Ectodermal cell (in vitro differentiated cells): ENCODE measurements at regions not wholly inside any gene's neighbourhood (a gene's known extent, or its start where the extent isn't known, plus 50 kb on each side); places are given as distances from the start of the nearest gene placed in this dataset.

ENCODE experiments used
- H3K27ac ChIP-seq: 2 replicates; pipeline ENCODE4 v1.7.0; 2013; ENCODE audit warnings: mild to moderate bottlenecking, low read depth, low read length; ENCODE audit not compliant: insufficient read depth, poor library complexity, severe bottlenecking
- H3K27me3 ChIP-seq: 2 replicates; pipeline ENCODE4 v1.7.0; 2013; ENCODE audit warnings: mild to moderate bottlenecking, low read length; ENCODE audit not compliant: insufficient read depth, control insufficient read depth, poor library complexity, severe bottlenecking
- H3K36me3 ChIP-seq: one replicate; pipeline ENCODE4 v1.7.0; 2013; ENCODE audit warnings: low read length; ENCODE audit not compliant: control insufficient read depth, insufficient read depth
- H3K4me1 ChIP-seq: one replicate; pipeline ENCODE4 v1.7.0; 2013; ENCODE audit warnings: low read length; ENCODE audit not compliant: control insufficient read depth, insufficient read depth
- H3K4me3 ChIP-seq: 2 replicates; pipeline ENCODE4 v1.7.0; 2013; ENCODE audit warnings: low read depth, low read length, control low read depth; ENCODE audit not compliant: insufficient read depth
- H3K9me3 ChIP-seq: 2 replicates; pipeline ENCODE4 v1.7.0; 2013; ENCODE audit warnings: mild to moderate bottlenecking, low read length, moderate library complexity; ENCODE audit not compliant: control insufficient read depth
- WGBS, 2 experiments: methylation state at CpG; one replicate each; pipeline ENCODE4 v1.1.7; 2013; ENCODE audit warnings: missing lambda C conversion rate in 2 of 2; 5-methylcytosine and 5-hydroxymethylcytosine counted together

DNA sequence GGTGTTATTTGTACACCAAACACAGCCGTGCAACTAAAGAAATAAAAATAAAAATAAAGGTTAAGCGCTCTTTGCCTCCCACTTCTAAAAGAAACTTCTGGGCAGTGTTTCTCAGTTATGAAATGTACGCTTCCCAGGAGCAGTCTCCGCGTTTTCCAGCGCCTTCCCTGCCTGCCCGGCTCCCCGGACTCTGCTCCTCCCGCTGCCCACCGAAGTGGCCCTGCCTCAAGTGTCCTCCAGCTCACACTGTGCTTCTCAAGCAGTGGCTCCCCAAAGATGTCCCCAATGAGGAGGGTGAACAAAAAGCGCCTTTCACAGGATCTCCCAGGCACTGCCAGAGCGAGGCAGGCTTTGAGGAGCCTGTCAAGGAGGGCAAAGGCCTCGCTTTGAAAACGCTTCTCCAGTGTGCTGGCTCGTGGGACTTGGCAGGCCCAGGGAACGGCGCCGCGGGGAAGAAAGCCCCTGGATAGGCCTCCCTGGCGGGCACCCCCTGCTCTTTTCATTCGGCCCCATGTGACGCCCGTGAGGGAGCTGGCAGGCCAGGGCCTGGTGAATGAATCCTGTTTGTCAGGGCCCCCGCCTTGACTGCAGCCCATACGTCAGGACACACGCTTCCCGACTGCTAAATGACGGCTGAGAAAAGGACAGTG, 187.1 kb downstream of the FOXO1 start:
- no peaks in the 10 kb centered on the region for H3K4me1 ChIP-seq
- no peak overlapping the region for H3K27ac ChIP-seq
- H3K27me3 ChIP-seq: no peaks in the 10 kb centered on the region
- no peaks in the 10 kb centered on the region for H3K36me3 ChIP-seq
- no peaks in the 10 kb centered on the region for H3K9me3 ChIP-seq
- H3K4me3 ChIP-seq: no peak overlapping the region
- WGBS, 2 experiments: 86 to 87% methylated on average over 28 of the region's 28 CpGs

DNA sequence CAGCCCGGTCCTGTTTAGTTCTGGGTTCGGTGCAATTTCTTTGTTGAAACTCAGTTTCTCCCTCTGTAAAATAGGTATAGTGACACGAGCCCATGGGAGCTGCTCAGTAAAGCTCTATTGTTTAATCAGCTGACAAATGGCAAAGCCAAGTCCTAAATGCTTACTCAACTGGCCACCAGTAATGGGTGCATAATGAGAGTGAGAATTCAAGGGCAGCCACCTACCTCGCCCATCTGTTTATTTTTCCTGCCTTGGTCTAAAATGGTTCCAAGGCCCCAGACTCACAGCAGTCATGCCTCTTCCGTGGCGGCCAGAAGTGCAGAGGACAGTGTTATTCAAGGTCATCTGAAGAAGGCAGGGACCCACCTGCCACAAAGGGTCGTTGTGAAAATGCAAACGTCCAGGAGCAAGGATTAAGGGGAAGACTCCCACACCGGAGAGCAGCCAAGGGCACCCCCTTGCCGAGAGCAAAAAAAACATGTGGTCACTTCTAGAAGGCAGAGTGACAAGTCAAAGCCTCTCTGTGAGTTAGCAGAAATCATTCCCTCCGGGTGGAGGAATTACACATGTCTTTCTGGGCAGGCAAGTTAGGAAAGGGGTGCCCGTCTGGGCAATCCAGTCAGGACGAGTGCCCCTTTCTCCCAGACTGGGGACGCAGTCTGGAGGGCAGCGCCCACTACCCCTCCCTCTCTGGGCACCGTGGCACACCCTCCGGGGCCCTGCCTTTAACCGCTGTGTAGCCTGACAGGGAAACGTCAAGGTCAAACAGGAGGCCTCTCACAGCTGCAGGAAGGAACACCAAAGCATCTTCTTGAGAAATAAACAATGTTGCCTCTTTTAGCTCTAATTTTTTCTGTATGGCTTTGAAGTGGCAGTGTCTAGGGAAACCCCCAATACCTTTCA, 186.2 kb downstream of the FOXO1 start:
- H3K4me1 ChIP-seq: no peaks in the 10 kb centered on the region
- no peaks in the 10 kb centered on the region for H3K9me3 ChIP-seq
- H3K4me3 ChIP-seq: no peak overlapping the region
- WGBS, 2 experiments: 84 to 87% methylated on average over 19 of the region's 19 CpGs
- H3K27me3 ChIP-seq: no peaks in the 10 kb centered on the region
- no peaks in the 10 kb centered on the region for H3K36me3 ChIP-seq
- H3K27ac ChIP-seq: no peak overlapping the region

DNA sequence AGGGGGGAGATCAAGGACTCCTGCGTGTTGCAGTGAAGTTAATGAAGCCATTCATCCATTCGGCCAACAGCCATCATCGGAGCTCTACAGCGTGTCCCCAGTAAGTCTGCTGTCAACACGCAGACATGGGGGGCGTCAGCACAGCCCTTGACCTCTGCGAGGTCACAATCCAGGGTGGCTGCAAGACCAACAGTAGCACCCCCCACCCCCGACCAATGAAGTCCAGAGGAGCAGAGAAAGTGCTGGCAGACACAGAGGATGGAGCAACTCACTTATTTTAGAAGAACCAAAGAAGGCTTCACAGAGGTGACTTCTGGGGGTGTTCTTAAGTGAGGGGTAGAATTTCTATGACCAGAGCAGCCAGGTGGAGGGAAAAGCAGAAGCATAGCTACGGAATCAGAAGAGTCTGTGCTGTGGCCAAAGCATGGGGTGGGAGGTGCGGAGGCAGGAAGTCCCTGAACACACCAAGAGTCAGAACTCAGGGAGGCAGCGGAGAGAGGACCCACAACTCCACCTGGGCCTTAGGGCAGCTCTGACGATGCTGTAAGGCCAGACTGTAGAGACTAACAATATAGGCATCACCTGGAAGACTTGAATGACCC, 185.4 kb downstream of the FOXO1 start:
- Histone ChIP-seq H3K4me1 (no peaks in the 10 kb centered on the region), H3K27ac (no peak overlapping the region), H3K4me3 (no peak overlapping the region), H3K9me3 (no peaks in the 10 kb centered on the region), H3K36me3 (no peaks in the 10 kb centered on the region), H3K27me3 (no peaks in the 10 kb centered on the region)
- WGBS, 2 experiments: 91 to 94% methylated on average over 12 of the region's 12 CpGs

DNA sequence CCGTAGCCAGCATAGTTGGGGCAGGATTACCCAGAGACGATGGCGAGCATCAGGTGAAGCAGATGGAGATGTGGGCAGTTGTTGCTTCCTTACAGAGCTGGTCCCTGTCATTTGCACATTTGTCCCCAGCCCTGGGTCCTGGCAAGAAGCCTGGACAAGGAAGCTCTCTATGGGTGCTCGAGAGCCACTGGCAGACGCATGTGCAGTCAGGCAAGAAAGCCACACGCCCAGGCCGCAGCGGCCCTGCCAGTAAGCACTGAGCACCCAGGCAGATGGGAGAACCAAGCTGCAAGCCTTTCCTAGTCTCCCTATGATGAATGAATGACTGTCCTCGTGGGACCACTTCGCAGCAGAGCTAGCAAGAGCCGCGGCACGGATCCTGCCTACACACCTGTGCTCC, 182.8 kb downstream of the FOXO1 start:
- 93 to 95% methylated on average over 13 of the region's 13 CpGs for WGBS, 2 experiments
- Histone ChIP-seq H3K4me3 (no peak overlapping the region), H3K9me3 (no peaks in the 10 kb centered on the region), H3K27me3 (no peaks in the 10 kb centered on the region), H3K36me3 (no peaks in the 10 kb centered on the region), H3K27ac (no peak overlapping the region), H3K4me1 (no peaks in the 10 kb centered on the region)

DNA sequence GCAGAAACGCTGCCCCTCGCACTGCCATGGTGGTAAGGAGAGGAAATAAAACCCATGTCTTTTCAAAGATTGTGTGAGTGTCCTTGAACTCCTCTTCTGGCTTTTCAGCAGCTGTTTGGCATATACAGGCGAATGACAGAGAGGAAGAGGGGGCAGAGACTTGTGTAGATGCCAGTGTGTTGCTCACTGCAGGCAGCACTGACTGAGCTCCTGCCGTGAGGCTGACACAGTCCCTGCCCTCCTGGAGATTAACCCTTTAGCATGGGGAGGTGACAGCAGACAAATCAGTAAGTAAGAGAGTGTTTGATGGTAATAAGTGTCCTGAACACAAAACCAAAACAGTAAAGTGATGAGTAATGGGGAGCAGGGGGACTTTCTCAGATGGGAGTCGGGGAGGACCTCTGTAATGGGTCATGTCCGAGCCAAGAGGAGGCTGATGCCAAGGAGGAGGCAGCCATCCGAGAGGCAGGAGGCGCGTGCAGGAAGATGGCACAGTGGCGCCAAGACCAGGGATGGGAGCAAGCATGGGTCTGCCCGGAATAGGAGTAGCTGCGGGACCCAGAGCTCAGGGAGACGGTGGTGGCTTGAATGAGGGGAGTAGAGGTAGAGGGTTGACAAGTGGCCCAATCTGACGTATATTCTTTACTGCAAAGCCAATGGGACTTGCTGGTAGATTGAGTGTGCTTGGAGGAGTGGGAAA, 182.2 kb downstream of the FOXO1 start:
- H3K27ac ChIP-seq: no peak overlapping the region
- H3K4me1 ChIP-seq: no peaks in the 10 kb centered on the region
- WGBS, 2 experiments: 75% methylated on average over 14 of the region's 14 CpGs
- no peaks in the 10 kb centered on the region for H3K36me3 ChIP-seq
- no peaks in the 10 kb centered on the region for H3K27me3 ChIP-seq
- H3K4me3 ChIP-seq: no peak overlapping the region
- no peaks in the 10 kb centered on the region for H3K9me3 ChIP-seq

DNA sequence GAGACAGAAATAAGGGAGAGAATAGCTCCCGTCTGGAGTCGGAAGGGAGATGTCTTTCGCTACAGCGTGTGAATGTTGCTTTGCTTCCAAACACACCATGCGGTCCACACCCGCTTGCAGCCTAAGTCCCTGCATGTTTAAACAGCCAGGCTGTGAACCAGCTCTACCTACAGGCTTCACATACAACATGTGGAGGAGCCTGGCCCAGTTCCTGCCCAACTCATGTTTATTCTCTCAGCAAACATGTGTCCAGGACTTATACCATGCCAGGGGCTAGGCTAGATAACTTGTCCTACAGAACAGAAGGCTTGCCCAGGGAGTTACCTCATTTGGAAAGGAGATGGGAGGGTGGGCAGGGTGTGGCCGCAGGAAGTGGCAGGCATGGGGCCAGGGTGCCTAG, 181.5 kb downstream of the FOXO1 start:
- 89 to 90% methylated on average over 7 of the region's 7 CpGs for WGBS, 2 experiments
- Histone ChIP-seq H3K4me1 (no peaks in the 10 kb centered on the region), H3K4me3 (no peak overlapping the region), H3K27me3 (no peaks in the 10 kb centered on the region), H3K36me3 (no peaks in the 10 kb centered on the region), H3K27ac (no peak overlapping the region), H3K9me3 (no peaks in the 10 kb centered on the region)

DNA sequence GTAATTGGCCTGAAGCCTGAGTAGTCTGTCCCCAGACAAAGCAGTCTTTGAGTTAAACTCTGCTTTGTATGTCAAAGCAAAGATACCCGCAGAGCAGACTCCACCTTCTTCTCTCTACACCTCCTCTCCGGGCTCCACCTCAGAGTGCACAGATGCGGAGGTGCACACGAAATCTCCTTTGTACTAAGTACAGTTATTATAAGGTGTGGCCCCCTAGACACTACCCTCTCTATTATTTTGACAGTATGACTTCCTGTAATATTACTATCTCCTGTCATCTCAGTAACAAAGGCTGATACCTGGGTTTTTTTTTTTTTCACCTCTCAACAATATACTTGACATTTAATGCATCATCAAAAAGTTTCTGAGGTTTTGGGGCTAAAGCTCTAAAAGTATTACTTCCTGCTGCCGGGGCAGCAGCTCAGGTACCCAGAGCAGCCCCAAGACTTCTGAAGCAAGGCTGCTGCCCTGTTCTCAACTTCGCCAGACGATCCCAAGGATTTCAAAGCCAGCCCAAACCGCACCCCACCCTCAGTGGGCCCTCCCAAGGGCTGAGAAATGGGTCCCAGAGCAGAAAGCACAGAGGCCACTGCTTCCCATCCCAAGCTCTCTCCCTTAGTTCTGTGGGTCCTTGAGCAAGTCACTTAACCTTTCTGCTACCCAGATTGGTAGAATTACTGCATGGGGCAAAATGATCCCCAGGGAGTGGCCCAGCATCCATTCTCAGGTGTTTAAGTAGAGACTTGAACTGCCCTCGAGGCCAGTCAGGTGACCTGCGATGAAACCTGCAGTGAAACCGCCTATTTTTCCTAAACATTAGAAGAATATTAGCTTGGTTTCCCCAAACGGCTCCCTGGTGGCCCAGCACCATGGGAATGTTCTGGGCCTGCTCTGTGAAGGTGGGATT, 180.6 kb downstream of the FOXO1 start:
- Histone ChIP-seq H3K4me3 (no peak overlapping the region), H3K27ac (no peak overlapping the region), H3K36me3 (no peaks in the 10 kb centered on the region), H3K9me3 (no peaks in the 10 kb centered on the region), H3K4me1 (no peaks in the 10 kb centered on the region), H3K27me3 (no peaks in the 10 kb centered on the region)
- 71% methylated on average over 12 of the region's 12 CpGs for WGBS, 2 experiments

DNA sequence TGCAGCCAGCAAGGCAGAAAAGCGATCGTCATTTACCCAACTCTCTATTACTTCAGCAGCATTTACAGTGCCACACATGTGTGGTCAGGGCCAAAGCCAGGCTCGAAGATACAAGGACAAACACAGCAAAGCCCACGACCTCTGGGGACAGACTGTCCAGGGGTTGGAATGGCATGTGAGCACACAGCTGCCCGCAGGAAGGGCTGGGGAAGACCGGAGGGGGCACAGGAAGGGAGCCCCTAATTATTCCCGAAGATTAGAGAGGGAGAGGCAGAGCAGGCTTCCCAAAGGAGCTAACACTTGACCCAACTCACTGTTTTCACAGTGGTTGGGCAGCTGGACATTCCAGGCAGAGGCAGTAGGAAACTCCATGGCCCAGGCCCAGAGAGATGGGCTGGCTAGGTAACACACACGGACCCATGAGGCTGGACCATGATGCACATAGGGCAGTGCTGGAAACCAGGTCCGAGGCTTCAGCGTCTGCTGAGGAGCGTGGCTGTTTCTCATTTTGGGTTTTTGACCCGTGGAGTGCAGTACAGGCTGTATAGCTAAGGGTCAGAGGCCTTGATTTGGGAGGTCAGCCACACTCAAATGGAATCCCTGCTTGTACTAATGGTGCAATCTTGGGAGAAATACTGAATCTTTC, 179.8 kb downstream of the FOXO1 start:
- Histone ChIP-seq H3K27me3 (no peaks in the 10 kb centered on the region), H3K4me1 (no peaks in the 10 kb centered on the region), H3K4me3 (no peak overlapping the region), H3K27ac (no peak overlapping the region), H3K9me3 (no peaks in the 10 kb centered on the region), H3K36me3 (no peaks in the 10 kb centered on the region)
- 76 to 79% methylated on average over 12 of the region's 12 CpGs for WGBS, 2 experiments

DNA sequence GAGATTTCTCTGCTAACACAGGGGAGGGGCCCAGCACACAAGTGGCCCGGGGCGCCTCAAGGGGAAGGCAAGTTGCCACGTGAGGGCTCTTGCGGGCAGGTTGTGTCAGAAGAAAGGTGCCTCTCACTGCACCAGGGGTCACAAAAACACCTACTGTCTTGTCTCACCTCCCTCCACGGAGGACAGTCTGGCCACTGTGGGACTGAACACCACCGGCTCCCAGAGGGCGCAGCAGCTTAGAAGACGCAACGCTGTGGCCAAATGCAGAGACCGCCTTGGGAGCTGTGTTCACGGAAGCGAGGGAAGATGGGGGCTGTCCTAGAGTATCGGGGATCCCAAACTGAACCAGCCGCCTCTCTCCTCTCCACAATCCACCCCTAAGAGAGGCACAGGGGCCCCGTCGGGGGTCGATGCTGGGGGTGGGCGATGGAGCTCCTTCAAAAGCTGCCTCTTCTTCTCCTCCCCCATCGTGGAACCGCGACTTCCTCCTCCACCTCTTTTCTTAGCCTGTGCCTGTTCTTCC, 177.5 kb downstream of the FOXO1 start:
- no peaks in the 10 kb centered on the region for H3K36me3 ChIP-seq
- no peaks in the 10 kb centered on the region for H3K9me3 ChIP-seq
- H3K27me3 ChIP-seq: no peaks in the 10 kb centered on the region
- no peak overlapping the region for H3K27ac ChIP-seq
- no peaks in the 10 kb centered on the region for H3K4me1 ChIP-seq
- H3K4me3 ChIP-seq: no peak overlapping the region
- 96 to 97% methylated on average over 21 of the region's 21 CpGs for WGBS, 2 experiments
